Effector CD8-positive, alpha-beta T cell (primary cell): ENCODE measurements at regions not wholly inside any gene's neighbourhood (a gene's known extent, or its start where the extent isn't known, plus 50 kb on each side); places are given as distances from the start of the nearest gene placed in this dataset.
A peak's percentile ranks its signal among the peaks of the same experiment; 100 is the strongest.

ENCODE experiments used
- DNase-seq: peaks from one replicate; lab custom pipeline; 2025; lab: John Stamatoyannopoulos, UW

DNA sequence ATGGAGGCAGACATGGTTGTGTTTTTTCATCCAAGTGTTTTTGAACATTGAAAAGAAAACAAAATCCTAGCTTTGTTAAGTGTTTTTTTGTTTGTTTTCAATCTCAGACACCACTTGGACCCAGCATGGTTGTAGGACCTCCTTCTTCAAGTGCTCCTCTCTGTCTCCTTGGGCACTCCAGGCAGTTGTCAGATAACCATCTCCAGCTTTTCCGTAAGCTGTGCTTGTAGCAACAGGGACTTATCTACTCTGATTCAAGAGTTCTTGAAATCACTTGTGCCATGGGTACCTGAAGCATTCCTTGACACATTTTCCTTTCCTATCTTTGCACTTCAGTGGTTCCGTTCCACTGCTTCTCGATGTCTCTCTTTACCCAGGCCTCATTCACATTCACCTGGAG is 334.9 kb upstream of the DDX53 start:
- no peak for DNase-seq

DNA sequence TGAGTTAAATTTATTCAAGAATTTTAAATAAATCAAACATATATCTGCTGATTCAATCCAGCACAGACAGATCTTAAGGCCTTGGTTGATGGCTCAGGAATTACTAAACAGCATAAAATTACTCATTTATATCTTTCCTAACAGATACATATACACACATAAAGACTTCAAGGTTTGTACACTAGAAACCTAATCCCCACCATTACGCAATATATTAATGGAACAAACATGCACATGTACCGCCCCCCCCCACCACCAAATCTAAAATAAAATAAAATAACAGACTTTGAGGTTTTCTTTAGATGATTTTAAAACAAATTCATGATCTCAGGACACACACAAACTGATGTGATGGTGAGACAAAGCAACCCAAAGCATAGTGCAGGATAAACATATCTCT is 333.9 kb upstream of the DDX53 start:
- no peak for DNase-seq

DNA sequence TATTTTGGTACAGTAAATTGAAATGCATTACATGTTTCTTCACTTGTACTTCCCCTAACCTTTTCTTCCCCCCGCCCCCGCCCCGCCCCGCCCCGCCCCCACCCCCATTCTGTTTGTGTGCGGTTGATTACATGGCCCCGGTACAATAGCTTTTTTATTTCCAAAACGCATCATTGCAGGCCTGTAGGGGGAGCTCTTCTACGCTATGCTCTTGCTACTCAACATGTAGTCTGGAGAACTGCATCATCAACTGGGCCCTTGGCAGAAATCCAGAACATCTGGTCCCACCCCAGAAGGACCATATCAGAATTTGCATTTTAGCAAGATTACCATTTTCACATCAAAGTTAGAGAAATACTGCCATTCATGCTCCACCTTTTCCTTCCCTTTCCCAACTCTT is 333.3 kb upstream of the DDX53 start:
- no peak for DNase-seq

DNA sequence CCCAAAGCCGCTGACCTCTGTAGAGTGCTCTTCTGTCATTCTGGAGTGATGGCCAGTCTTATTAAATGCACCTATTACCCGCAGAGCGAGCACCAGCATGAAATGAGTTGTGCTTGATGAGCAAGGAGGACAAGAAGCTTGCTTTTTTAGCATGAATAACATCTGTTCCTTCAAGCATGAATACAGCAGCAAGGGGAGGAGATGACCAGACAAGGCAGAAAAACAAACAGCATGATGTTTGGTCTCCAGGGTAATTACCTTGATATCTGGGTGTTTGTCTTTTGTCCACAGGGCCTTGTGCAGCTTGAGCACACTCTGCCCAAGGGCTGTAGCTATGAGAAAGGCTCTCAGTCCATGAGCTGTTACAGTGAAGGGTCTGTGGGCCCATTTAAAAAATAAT is 324.8 kb upstream of the DDX53 start:
- no peak for DNase-seq

DNA sequence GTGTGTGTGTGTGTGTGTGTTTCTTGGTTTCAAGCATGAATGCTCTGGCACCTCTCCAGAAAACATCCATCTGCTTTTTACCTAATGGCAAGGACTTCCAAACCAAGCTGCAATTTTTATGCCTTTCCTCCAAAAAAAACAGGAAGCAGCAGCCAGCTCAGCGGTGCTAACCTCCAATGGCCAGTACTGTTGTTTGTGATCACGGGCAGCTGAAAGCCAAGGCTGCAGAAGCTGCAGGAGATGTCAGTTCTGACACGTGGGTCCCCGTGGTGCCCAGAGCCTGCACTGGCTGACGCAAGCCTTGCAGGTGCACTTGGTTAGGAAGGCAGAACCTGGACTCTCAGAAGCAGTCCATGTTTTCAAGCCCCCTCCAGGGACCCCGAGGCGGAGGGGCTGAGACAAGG is 313.6 kb upstream of the DDX53 start:
- DNase-seq = no peak

DNA sequence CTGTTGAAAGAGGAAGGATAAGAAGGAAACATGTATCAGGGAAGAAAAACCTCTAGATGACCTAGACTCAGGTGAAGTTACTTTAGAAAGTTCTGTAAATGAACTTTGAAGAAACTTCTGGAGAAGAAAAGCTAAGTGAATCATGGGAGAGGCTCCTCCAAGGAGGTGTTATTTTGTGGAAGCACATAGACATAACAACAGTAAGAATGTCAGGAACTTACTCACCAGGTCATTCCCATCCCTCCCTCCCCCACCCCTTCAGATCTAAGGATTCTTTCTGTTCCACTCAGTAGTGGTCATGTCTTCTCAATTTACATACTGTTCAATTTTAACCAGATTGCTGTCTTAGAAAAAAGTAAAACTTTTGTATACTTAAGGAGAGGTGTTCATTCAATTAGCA is 310.5 kb upstream of the DDX53 start:
- DNase-seq = no peak

DNA sequence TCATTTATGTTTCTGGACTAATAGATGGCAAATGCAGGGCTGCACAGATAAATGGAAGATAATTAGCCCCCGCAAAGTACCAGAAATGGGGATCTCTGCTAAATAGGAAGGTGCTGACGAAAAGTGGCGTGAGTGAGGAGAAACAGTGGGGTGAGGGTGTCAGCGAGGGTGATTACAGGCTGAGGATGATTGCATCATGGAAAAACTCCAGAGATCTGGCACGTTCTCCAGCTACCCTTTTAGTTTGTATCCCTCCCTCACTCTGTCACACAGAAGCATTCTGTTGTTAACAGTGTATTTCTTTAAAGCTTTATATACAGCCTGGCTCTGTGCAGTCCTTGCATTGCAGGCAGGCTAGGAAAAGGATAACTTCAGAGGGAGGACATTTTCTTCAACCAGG is 309.6 kb upstream of the DDX53 start:
- no peak for DNase-seq

DNA sequence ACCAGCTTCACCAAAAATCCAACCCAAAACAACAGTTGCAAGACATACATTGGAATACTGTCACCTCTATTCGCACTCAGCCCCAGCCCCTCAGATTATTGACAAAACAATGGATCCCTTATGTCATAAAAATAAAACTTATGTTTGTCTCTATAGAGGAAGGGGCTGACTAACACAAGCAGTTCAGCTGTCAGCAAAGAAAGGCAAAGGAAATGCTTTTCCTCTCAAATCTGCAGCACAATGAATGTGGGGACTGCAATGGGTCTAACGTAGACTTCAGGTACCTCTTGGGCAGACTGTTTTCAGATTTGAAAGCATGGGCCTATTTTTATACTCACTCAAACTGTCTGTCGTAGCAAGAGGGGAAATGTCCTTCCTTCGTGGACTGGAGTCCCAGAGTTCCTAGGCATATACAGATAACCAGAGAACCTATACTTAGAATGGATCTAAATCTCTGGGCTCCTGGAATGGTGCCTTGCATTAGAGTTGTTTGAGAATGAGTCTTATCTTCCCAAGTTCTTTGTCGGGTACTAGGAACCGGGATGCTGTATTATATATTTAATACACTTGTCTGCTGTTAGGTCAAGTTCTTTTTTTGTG is 307.7 kb upstream of the DDX53 start:
- DNase-seq = no peak

DNA sequence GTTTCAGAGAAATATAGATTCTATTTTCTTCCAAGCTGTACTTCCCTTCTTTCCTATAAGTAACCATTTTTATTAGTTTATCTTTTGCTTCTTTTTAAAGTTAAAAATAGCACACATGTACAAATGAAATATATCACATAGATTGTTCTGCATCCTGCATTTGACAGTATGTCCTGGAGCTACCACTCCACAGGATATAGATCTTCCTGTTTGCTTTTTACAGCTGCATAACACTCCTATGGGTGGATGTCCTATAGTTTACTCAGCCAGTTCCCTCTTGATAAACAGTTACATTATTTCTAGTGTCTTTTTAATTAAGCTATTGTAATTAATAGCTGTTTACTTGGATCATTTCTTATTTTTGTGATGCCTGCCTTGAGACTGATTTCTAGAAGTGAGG is 301.6 kb upstream of the DDX53 start:
- no peak for DNase-seq

DNA sequence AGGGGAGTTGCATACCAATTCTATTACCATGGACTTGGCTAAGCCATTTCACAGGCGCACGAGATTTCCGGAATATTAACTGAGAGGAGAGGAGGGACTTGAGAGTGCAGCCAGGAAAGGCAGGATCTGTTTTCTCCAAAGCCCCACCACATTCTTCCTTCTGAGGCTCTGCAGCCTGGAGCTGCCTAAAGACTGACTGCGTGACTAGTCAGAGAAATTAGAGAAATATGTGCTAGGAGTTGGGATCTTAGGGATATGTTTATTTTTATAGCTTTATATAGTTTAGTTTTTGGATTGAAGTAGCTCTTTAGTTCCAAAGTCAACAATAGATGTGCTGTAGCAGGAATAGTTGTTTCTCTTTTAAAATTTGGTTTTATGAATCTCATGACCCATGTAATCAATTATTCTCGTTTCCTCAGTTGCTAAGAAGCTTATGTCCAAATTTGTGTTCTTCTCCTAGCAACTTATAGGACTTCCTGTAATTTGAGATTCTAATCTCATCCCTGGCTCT is 300.1 kb upstream of the DDX53 start:
- no peak for DNase-seq

DNA sequence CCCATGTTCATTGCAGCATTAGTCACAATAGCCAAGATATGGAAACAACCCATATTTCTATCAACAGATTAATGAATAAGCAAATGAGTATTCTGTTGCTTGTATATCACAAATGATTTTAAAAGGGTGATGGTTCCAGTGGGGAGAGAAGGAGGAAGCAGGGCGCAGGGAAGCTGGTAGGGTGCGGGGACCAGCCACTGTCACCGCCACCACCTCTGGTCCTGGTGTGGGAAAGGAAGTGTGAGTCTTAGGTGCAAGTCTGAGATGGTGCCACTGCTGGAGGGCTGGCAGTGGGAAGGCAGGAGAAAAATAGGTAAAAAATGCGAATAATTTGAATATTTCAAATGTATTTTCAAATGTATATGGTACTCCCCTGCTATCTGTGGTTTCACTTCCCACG is 286.8 kb upstream of the DDX53 start:
- no peak for DNase-seq

DNA sequence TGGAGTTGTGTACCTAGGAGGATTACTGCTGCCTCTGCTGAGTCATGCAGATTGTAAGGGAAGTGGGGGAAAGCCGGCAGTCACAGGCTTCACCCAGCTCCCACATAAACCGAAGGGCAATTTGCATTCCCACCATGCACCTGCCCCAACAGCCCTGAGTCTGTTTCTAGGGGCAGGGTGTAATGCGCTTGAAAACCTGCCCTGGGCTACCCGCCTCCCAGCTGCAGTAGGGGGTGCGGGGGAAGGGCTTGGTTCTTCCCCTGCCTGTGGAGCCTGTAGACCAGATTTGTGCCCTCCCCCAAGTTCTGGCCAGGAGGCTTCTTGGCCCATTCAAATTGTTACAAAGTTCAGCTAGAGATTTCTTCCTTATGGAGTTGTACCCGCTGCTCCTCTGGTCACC is 269.2 kb upstream of the DDX53 start:
- no peak for DNase-seq

DNA sequence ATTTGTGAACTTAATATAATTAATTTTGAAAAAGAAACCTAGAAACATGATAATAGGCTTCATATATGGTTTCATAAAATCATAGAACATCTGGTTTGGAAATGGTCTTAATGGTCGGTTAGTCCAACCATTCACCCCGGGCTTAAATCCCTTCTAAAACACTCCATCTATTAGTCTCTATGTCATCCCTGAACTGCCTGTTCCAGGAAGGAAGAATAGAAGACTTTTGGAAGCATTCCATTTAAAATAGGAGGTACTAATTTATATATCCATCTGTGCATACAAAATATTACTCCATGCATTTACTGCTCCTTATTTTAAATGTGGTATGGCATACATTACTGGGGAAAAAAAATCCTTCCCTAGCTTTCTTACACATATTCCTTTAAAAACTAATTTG is 262.2 kb upstream of the DDX53 start:
- DNase-seq = no peak

DNA sequence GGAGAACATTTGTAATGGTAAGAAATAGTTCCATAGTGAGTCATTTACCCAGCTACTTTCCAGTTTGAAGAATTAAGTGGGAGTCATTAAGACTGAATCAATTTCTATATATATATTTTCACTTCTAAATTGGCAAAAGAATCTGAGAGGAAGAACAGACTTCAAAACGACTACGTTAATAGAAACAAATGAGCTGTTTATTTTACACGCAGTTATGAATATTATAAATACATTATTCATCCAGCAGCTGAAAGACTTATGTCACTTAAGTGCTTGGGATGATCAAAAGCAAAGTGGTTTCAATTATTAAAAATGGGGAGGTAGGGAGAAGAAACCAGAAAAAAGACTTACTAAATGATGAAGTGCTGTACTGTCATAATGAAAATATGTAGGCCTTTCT is 260.5 kb upstream of the DDX53 start:
- no peak for DNase-seq

DNA sequence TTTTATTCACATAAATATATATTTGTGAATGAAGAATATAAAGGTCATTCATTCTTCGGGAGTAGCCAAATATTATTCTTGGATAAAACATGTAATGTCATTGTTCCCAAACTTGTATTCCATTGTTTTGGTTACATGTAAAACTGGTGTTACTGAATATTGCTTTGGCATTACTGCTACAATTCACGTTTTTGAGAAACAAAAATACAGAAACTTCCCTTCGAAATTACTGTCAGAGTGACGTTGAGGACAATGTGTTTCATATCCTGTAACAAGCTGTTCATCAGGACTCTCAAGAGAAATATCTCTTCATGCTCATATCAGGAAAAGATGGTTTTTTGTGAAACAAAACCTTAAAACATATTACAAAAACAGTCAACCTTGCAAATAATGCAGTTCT is 258.9 kb upstream of the DDX53 start:
- no peak for DNase-seq

DNA sequence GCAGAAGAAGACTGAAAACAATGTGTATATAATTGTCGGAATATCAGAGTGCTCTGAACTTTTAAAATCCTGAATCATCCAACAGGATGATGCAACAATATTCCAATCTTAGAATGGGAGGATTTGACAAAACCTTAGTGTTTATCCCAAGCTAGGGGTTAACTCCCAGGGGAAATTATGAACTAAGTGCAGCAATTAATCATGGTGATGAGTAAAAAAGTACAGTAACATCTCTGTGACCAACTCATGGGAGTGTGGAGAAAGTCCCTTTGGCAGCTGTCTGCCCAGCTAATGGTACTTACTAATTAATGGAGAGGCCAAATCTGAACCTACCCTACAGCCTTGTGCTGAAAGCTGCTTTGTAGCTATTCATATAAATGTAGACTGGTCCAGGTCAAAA is 257.6 kb upstream of the DDX53 start:
- no peak for DNase-seq

DNA sequence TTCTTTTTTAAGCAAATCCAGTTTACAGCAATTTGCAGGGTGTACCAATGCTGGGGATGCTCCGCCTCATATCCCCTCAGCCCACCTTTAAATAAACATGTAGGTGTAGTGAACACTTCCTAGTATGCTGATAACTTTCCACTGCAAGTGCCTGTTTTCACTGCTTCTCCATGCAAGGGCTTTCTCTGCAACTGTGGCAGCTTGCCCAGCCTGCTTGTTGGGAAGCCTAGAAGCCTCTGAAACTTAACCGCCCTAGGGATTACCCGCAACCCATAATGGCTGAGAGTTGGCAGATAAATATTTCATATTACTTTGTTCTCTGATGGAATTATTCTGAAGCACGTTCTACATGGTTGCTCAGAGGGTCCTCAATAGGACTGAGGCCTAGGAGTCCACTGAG is 253.7 kb upstream of the DDX53 start:
- DNase-seq = no peak

DNA sequence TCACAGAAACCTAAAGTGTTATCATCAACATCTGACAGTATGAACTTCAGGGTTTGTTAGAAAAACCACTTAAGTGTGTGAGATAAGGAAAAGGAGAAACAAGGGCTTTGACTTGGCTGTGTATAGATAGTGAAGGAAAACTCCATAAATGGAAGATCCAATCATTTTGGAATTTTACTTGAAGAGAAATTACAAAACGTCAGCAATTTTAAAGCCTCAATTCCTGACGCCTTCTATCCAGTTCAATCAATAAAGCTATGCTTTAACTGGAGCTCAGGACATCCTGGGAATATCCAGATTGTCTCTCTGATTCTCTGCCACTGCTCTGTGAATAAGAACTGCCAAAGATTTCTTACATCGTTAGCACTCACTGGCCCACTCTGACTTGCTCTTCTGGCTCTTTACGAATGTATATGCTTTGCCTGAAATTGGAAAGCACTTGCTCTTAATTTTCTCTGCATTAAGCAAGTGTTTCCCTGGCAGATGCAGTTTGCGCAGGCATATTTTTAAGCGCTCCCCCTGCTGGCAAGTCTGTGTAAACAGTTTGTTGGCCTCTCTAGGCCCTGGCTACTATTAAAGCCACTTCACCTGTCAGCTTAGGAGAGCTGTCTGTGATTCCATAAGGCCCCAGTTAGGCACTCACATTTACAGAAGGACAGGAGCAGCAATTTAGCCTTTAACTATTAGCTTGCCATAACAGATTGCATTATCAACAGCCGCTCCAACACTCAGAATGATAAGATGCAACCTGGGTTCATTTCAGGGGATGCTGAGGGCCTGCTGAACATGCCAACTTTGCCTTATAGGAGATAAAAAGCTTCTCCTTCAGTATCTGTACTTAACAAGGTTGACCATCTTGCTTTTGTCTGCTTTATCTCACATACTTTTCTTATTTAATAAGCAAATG is 251.4 kb upstream of the DDX53 start:
- DNase-seq = peak; percentile 0

DNA sequence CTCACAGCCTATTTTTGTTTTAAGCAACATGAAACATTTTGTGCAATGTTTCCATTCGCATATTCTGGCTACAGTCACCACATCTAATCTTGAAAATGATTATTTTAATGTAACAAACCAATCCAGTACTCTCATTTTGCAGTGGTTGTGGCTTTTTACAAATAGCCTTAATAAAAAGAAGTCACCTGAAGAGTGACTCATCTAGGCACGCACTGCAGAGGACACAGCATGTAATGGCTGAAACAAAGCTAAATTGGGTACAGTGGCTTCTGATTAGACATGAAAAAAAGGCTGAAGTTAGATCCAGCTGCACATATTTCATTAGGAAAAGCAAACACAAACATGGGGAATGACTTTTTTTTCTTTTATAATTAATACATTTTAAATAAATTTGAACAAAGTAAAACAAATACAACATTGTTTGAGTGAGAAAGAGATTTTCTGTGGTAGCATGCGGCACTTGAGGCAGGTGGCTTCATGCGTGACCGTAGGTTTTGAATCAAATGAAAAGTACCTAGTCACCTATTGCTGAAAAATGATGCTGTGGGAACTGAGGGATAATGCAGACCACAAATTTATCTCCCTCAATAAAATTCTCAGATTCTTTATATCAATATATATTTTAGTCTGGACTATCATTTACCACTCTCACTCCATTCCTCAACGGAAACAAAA is 240.8 kb upstream of the DDX53 start:
- no peak for DNase-seq

DNA sequence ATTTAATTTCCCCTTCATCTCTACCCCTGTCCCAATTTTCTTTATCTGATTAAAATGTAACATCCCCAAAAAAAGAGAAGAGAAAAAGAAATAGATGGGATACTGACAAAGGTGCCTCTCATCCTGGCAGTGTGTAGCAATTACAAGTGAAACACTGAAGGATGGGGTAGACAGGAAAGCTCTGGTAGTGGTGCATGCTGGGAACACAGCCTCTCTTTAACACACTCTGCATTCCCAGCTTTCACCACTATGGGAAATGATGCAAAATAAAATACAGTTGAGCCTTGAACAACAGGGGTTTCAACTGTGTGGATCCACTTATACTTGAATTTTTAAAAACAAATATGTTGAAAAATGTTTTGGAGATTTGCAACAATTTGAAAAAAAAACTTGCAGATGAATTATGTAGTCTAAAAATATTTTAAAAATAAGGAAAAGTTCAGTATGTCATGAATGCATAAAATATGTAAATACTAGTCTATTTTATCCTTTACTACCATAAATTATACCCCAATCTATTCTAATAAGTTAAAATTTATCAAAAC is 239.2 kb upstream of the DDX53 start:
- DNase-seq = no peak

DNA sequence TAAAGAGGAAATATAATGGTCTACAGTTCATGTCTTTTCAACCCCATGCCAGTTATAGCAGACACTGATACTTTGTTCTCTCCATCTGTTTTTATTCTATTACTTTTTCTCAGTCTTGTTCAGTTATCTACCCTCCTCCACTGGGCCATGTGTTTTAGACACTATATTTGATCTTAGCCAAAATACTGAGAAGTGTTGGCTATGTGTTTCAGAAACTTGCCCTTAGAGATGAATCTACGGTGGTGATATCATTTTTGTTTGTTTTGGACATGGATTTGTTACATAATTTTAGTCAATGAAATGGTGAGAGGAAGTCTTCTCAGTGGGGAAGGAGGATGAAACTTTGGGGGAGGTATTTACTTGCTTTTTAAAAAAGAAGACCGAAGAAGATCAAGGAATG is 211.5 kb upstream of the DDX53 start:
- no peak for DNase-seq

DNA sequence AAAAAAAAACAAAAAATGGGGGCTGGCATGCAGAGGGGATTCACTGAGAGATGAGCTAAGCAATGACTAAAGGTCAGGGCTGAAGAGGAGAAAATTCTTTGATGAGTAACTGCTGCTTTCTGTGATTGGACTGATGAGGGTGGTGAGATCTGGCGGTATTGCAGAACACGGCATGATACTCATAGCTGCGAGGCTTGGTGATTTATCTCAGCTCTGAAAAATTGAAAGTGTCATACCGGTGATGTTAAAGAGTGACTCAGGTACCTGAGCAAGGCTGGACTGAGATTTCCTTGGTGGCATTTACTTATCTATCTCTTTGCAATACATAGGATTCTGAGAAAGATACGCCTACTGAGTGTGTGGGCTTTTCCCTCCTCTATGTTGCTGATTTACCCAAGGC is 204.1 kb upstream of the DDX53 start:
- no peak for DNase-seq

DNA sequence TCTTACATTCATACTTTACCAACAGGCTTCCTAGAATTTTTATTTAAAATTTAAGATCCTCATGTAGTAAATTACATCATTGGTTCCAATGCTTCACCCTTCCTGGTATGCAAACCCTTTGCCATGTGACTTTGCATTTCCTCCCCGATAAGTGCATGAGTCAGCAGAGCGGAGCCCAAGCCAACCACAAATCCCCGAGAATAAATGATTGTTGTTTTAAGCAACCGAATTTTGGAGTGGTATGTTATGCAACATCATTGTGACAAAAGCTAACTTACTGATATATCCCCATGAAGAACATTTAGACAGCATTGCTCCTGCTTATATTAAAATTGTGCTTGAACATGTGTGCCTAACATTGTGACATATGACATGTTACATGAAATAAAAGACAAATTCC is 199.4 kb upstream of the DDX53 start:
- DNase-seq = no peak
